Trophoblast cell (in vitro differentiated cells and primary cell): ENCODE measurements at regions not wholly inside any gene's neighbourhood (a gene's known extent, or its start where the extent isn't known, plus 50 kb on each side); places are given as distances from the start of the nearest gene placed in this dataset.

Experiments used
- DNase-seq, 2 donors: peaks; one replicate each; pipeline ENCODE4 v3.0.0-alpha.2; 2016
- H2AFZ ChIP-seq: 2 replicates; pipeline ENCODE4 v1.6.1; 2013; ENCODE audit warnings: low read length, moderate library complexity, mild to moderate bottlenecking; ENCODE audit not compliant: insufficient read depth, poor library complexity
- H2AK5ac ChIP-seq: 2 replicates; pipeline ENCODE4 v1.6.1; 2013; ENCODE audit warnings: mild to moderate bottlenecking, low read length
- H2BK120ac ChIP-seq: 2 replicates; pipeline ENCODE4 v1.6.1; 2013; ENCODE audit warnings: low read length, mild to moderate bottlenecking, moderate library complexity; ENCODE audit not compliant: insufficient read depth, poor library complexity
- H2BK12ac ChIP-seq: 2 replicates; pipeline ENCODE4 v1.6.1; 2013; ENCODE audit warnings: mild to moderate bottlenecking, low read length, moderate library complexity
- H2BK5ac ChIP-seq: 2 replicates; pipeline ENCODE4 v1.6.1; 2013; ENCODE audit warnings: low read length, low read depth, moderate library complexity, mild to moderate bottlenecking; ENCODE audit not compliant: poor library complexity
- H3K14ac ChIP-seq: 2 replicates; pipeline ENCODE4 v1.6.1; 2013; ENCODE audit warnings: mild to moderate bottlenecking, low read length
- H3K18ac ChIP-seq: 2 replicates; pipeline ENCODE4 v1.6.1; 2013; ENCODE audit warnings: mild to moderate bottlenecking, low read length
- H3K23ac ChIP-seq: 2 replicates; pipeline ENCODE4 v1.6.1; 2013; ENCODE audit warnings: low read length
- H3K27ac ChIP-seq: 2 replicates; pipeline ENCODE4 v1.5.1; 2013; ENCODE audit warnings: low read depth, mild to moderate bottlenecking, inconsistent platforms, low read length, moderate library complexity
- H3K27me3 ChIP-seq: 2 replicates; pipeline ENCODE4 v1.6.1; 2013; ENCODE audit warnings: inconsistent platforms, mild to moderate bottlenecking, low read length, moderate library complexity; ENCODE audit not compliant: insufficient read depth
- H3K36me3 ChIP-seq, 2 experiments: 1 replicate in 1 of 2; 2 replicates in 1 of 2; pipeline ENCODE4 v1.6.1; 2013; ENCODE audit warnings: low read length in 2 of 2, mild to moderate bottlenecking in 2 of 2, moderate library complexity in 1 of 2; ENCODE audit not compliant: insufficient read depth in 2 of 2, control insufficient read depth in 1 of 2
- H3K4ac ChIP-seq: 2 replicates; pipeline ENCODE4 v1.6.1; 2013; ENCODE audit warnings: low read depth, mild to moderate bottlenecking, low read length, moderate library complexity
- H3K4me1 ChIP-seq, 2 experiments: 1 replicate in 1 of 2; 2 replicates in 1 of 2; pipeline ENCODE4 v1.6.1; 2013; ENCODE audit warnings: low read length in 2 of 2, mild to moderate bottlenecking in 2 of 2, moderate library complexity in 1 of 2; ENCODE audit not compliant: insufficient read depth in 2 of 2, control insufficient read depth in 1 of 2
- H3K4me2 ChIP-seq: 2 replicates; pipeline ENCODE4 v1.6.1; 2013; ENCODE audit warnings: inconsistent platforms, mild to moderate bottlenecking, low read length, moderate library complexity
- H3K4me3 ChIP-seq: 2 replicates; pipeline ENCODE4 v1.5.1; 2013; ENCODE audit warnings: mild to moderate bottlenecking, low read depth, low read length, inconsistent platforms
- H3K79me1 ChIP-seq: one replicate; pipeline ENCODE4 v1.6.1; 2013; ENCODE audit warnings: low read length
- H3K79me2 ChIP-seq: 2 replicates; pipeline ENCODE4 v1.6.1; 2013; ENCODE audit warnings: low read length, mild to moderate bottlenecking; ENCODE audit not compliant: control insufficient read depth, insufficient read depth, poor library complexity
- H3K9ac ChIP-seq: 2 replicates; pipeline ENCODE4 v1.6.1; 2013; ENCODE audit warnings: mild to moderate bottlenecking, low read length
- H3K9me3 ChIP-seq: 2 replicates; pipeline ENCODE4 v1.6.1; 2013; ENCODE audit warnings: low read depth, mild to moderate bottlenecking, control low read depth, inconsistent platforms, low read length; ENCODE audit not compliant: insufficient read depth
- H4K12ac ChIP-seq: 2 replicates; pipeline ENCODE4 v1.6.1; 2013; ENCODE audit warnings: low read depth, mild to moderate bottlenecking, low read length, moderate library complexity
- H4K8ac ChIP-seq: 2 replicates; pipeline ENCODE4 v1.6.1; 2013; ENCODE audit warnings: low read depth, mild to moderate bottlenecking, low read length, moderate library complexity
- H4K91ac ChIP-seq: one replicate; pipeline ENCODE4 v1.6.1; 2013; ENCODE audit warnings: low read depth, mild to moderate bottlenecking, low read length, moderate library complexity
- WGBS: extraction: QIAGEN DNeasy Blood & Tissue Kit; methylation state at CpG from one replicate; pipeline ENCODE4 v1.1.7; 2013; ENCODE audit warnings: missing lambda C conversion rate; ENCODE audit not compliant: insufficient read length, insufficient coverage; ENCODE audit errors: extremely low coverage; 5-methylcytosine and 5-hydroxymethylcytosine counted together

- DNase-seq: no peak
- Histone ChIP-seq H4K12ac (no peak overlapping the region), H3K27me3 (no peaks in the 10 kb centered on the region), H2BK12ac (no peak overlapping the region), H3K79me1 (no peaks in the 10 kb centered on the region), H3K4me3 (no peak overlapping the region), H4K91ac (no peak overlapping the region), H3K79me2 (no peaks in the 10 kb centered on the region), H3K4me2 (no peak overlapping the region), H3K18ac (no peak overlapping the region), H3K14ac (no peak overlapping the region), H4K8ac (no peak overlapping the region), H2BK5ac (no peak overlapping the region), H2AK5ac (no peak overlapping the region), H3K4ac (no peak overlapping the region), H3K9ac (no peak overlapping the region), H3K36me3 (no peaks in the 10 kb centered on the region), H3K27ac (no peak overlapping the region), H2BK120ac (no peak overlapping the region), H2AFZ (no peak overlapping the region), H3K23ac (no peak overlapping the region), H3K9me3 (no peaks in the 10 kb centered on the region), H3K4me1 (no peaks in the 10 kb centered on the region)
- WGBS: no CpG with 5 or more reads among the region's 2 CpGs
Observed at GRCh38 chr4:71980976-71981375, 50.8 kb upstream of the NPFFR2 start.
